B cell (primary cell): ENCODE measurements at regions not wholly inside any gene's neighbourhood (a gene's known extent, or its start where the extent isn't known, plus 50 kb on each side); places are given as distances from the start of the nearest gene placed in this dataset.

ENCODE experiments used
- ATAC-seq: fragments of 200-7000 bp; cut with Tn5 transposase; one replicate; pipeline ENCODE4 v1.10.0; 2021; ENCODE audit warnings: low read depth, mild to moderate bottlenecking, moderate number of reproducible peaks, moderate library complexity
- CTCF ChIA-PET: fragments of 350-600 bp; sonication (Branson Sonifier 250); formaldehyde crosslinking; loops from one replicate; lab custom pipeline; 2021; ENCODE audit warnings: antibody characterized with exemption, inconsistent platforms; lab: Charles Lee
- POLR2A ChIA-PET: fragments of 350-600 bp; sonication (Branson Sonifier 250); formaldehyde crosslinking; loops from one replicate; lab custom pipeline; 2021; ENCODE audit warnings: antibody characterized with exemption; lab: Charles Lee
- DNase-seq: peaks from one replicate; pipeline ENCODE4 v3.0.0; 2013
- H2AFZ ChIP-seq: 2 replicates; pipeline ENCODE4 v1.6.1; 2012; ENCODE audit warnings: mild to moderate bottlenecking, low read depth, low read length; ENCODE audit not compliant: insufficient read depth, poor library complexity, severe bottlenecking
- H3K27ac ChIP-seq, 2 donors: 1 replicate in 1 of 2; 2 replicates in 1 of 2; pipeline ENCODE4 v1.5.1; 2012 to 2013; ENCODE audit warnings: low read length in 2 of 2, mild to moderate bottlenecking in 2 of 2, moderate library complexity in 1 of 2
- H3K27me3 ChIP-seq, 4 experiments: fragments of 200-600 bp in 1 of 4; sonication (generic) in 1 of 4; replicated peaks in 1 of 4; 1 replicate in 2 of 4; 2 replicates in 2 of 4; pipeline versions ENCODE4 v1.6.1 to v1.7.0; 2013 to 2016; ENCODE audit warnings: low read length in 3 of 4, mild to moderate bottlenecking in 2 of 4, mixed read lengths in 1 of 4, moderate library complexity in 1 of 4; ENCODE audit not compliant: insufficient read depth in 4 of 4, control insufficient read depth in 3 of 4; ENCODE audit errors: control extremely low read depth in 1 of 4
- H3K36me3 ChIP-seq, 2 experiments: replicated peaks in 1 of 2; 1 replicate in 1 of 2; 2 replicates in 1 of 2; pipeline versions ENCODE4 v1.6.1 to v1.7.1; 2013; ENCODE audit warnings: low read length in 1 of 2; ENCODE audit not compliant: insufficient read depth in 2 of 2, control insufficient read depth in 1 of 2; ENCODE audit errors: control extremely low read depth in 1 of 2, extremely low read depth in 1 of 2
- H3K4me1 ChIP-seq, 2 donors: fragments of 200-600 bp in 1 of 2; sonication (generic) in 1 of 2; 1 replicate in 1 of 2; 2 replicates in 1 of 2; pipeline versions ENCODE4 v1.5.1 to v1.6.1; 2013 to 2017; ENCODE audit warnings: low read length in 2 of 2; ENCODE audit not compliant: control insufficient read depth in 2 of 2, insufficient read depth in 2 of 2
- H3K4me2 ChIP-seq: replicated peaks from 2 replicates; pipeline ENCODE3; 2012; ENCODE audit warnings: mild to moderate bottlenecking, low read depth, low read length; ENCODE audit not compliant: poor library complexity, severe bottlenecking
- H3K4me3 ChIP-seq, 5 experiments: fragments of 200-600 bp in 1 of 5; sonication (generic) in 1 of 5; 1 replicate in 3 of 5; 2 replicates in 2 of 5; pipeline versions ENCODE4 v1.5.1 to v1.7.0; 2011 to 2016; ENCODE audit warnings: low read length in 4 of 5, mild to moderate bottlenecking in 4 of 5, low read depth in 2 of 5, control low read depth in 1 of 5, moderate library complexity in 1 of 5; ENCODE audit not compliant: insufficient read depth in 1 of 5; ENCODE audit errors: control extremely low read depth in 1 of 5, extremely low read depth in 1 of 5
- H3K79me2 ChIP-seq: fragments of 200-600 bp; sonication (generic); one replicate; pipeline ENCODE4 v1.6.0; 2016; ENCODE audit warnings: low read length; ENCODE audit not compliant: control insufficient read depth, insufficient read depth
- H3K9ac ChIP-seq: fragments of 200-600 bp; sonication (generic); 2 replicates; pipeline ENCODE4 v1.6.1; 2017; ENCODE audit warnings: mild to moderate bottlenecking, low read length, moderate library complexity
- H3K9me3 ChIP-seq, 3 donors: one replicate each; pipeline versions ENCODE4 v1.6.1 to v1.7.1; 2013; ENCODE audit warnings: low read length in 2 of 3; ENCODE audit not compliant: control insufficient read depth in 2 of 3, insufficient read depth in 1 of 3; ENCODE audit errors: control extremely low read depth in 1 of 3
- H4K20me1 ChIP-seq: 2 replicates; pipeline ENCODE4 v1.6.0; 2012; ENCODE audit warnings: mild to moderate bottlenecking, low read length; ENCODE audit not compliant: insufficient read depth, control insufficient read depth, poor library complexity, severe bottlenecking
- H3K27ac Mint-ChIP-seq: one replicate; pipeline ENCODE4 v1.8.0; 2021; ENCODE audit warnings: mixed read lengths
- H3K27me3 Mint-ChIP-seq: one replicate; pipeline ENCODE4 v1.8.0; 2021; ENCODE audit warnings: mixed read lengths
- H3K4me1 Mint-ChIP-seq: one replicate; pipeline ENCODE4 v1.8.0; 2021; ENCODE audit warnings: mixed read lengths
- H3K4me3 Mint-ChIP-seq: one replicate; pipeline ENCODE4 v1.8.0; 2021; ENCODE audit warnings: mixed read lengths
- H3K9me3 Mint-ChIP-seq: one replicate; pipeline ENCODE4 v1.8.0; 2022; ENCODE audit warnings: mixed read lengths; ENCODE audit not compliant: insufficient read depth
- CTCF ChIP-seq: fragments of 200-600 bp; IDR thresholded peaks from one replicate; pipeline ENCODE4 v1.8.0; 2022; ENCODE audit warnings: antibody characterized with exemption, mild to moderate bottlenecking
- EZH2 ChIP-seq: IDR thresholded peaks from 2 replicates; pipeline ENCODE4 v1.6.1; 2012; ENCODE audit warnings: borderline replicate concordance, low read depth, mild to moderate bottlenecking, moderate library complexity, low read length; ENCODE audit not compliant: insufficient read depth, poor library complexity, severe bottlenecking
- WGBS: methylation state at CpG from one replicate; pipeline ENCODE4 v1.1.5; 2013; ENCODE audit warnings: missing lambda C conversion rate; ENCODE audit not compliant: insufficient coverage; 5-methylcytosine and 5-hydroxymethylcytosine counted together
- intact Hi-C: fragments of 100-400 bp; cut with micrococcal nuclease; formaldehyde crosslinking; loops from one replicate; pipeline ENCODE4 v1.10.0; 2022

GRCh38 chr5:89267788-89268187 is 384.8 kb upstream of the MEF2C start:
- Mint-ChIP-seq H3K27ac (peak overlapping the region; percentile 82), H3K27me3 (no peaks in the 10 kb centered on the region), H3K4me1 (peaks cover 65% of the 10 kb centered on the region), H3K9me3 (no peaks in the 10 kb centered on the region), H3K4me3 (peak overlapping the region; percentile 51)
- no CpG with 5 or more reads among the region's 2 CpGs for WGBS
- peak overlapping the region; percentile 74 to 85 for H3K27ac ChIP-seq
- TF ChIP-seq EZH2 (no peak), CTCF (no peak)
- peaks cover 65 to 69% of the 10 kb centered on the region in 2 donors for H3K4me1 ChIP-seq
- H3K4me3 ChIP-seq: peak overlapping the region in 1 of 5 experiments; percentile 6
- ChIA-PET CTCF (interaction anchor here (0.8 to 1.6 kb wide), 5 partner anchors 14 to 894 kb away, joined by 3 to 6 read pairs (median 3); no protein-coding TSS in a partner anchor), POLR2A (interaction anchor here (0.6 kb wide), 1 partner anchor 23 kb away, joined by 7 read pairs; no protein-coding TSS in a partner anchor)
- peaks cover 6% of the 10 kb centered on the region for H3K79me2 ChIP-seq
- intact Hi-C loops: loop anchor here (2.0 to 5.0 kb wide), 3 partner anchors 35 to 175 kb away; no protein-coding TSS in a partner anchor
- ATAC-seq: peak; percentile 21
- peak overlapping the region; percentile 45 for H2AFZ ChIP-seq
- no peaks in the 10 kb centered on the region for H3K36me3 ChIP-seq
- H4K20me1 ChIP-seq: no peaks in the 10 kb centered on the region
- H3K9me3 ChIP-seq: peaks cover 0 to 4% (median 0%) of the 10 kb centered on the region in 3 donors
- peak; percentile 59 for DNase-seq
- H3K4me2 ChIP-seq: peak overlapping the region; percentile 59
- peak overlapping the region; percentile 15 for H3K9ac ChIP-seq
- H3K27me3 ChIP-seq: no peaks in the 10 kb centered on the region

- Histone ChIP-seq H3K79me2 (peaks cover 6% of the 10 kb centered on the region), H3K4me2 (no peak overlapping the region), H3K9me3 (peaks cover 0 to 4% (median 0%) of the 10 kb centered on the region in 3 donors), H3K27me3 (no peaks in the 10 kb centered on the region), H3K4me3 (no peak overlapping the region), H3K36me3 (no peaks in the 10 kb centered on the region), H3K27ac (no peak overlapping the region), H2AFZ (no peak overlapping the region), H4K20me1 (no peaks in the 10 kb centered on the region), H3K4me1 (peaks cover 49 to 52% of the 10 kb centered on the region in 2 donors), H3K9ac (no peak overlapping the region)
- Mint-ChIP-seq H3K4me1 (peaks cover 55% of the 10 kb centered on the region), H3K27me3 (no peaks in the 10 kb centered on the region), H3K9me3 (no peaks in the 10 kb centered on the region), H3K4me3 (no peak overlapping the region), H3K27ac (no peak overlapping the region)
- intact Hi-C loops: loop anchor here (5.0 kb wide), 2 partner anchors 37 to 177 kb away; no protein-coding TSS in a partner anchor
- ChIA-PET CTCF (no interaction called here), POLR2A (no interaction called here)
- 100% methylated on average over 2 of the region's 5 CpGs for WGBS
- TF ChIP-seq EZH2 (no peak), CTCF (no peak)
- no peak for ATAC-seq
- DNase-seq: no peak
These were observed 382.7 kb upstream of the MEF2C start for GRCh38 chr5:89265511-89266179.
